H9 (cell line): ENCODE measurements at regions not wholly inside any gene's neighbourhood (a gene's known extent, or its start where the extent isn't known, plus 50 kb on each side); places are given as distances from the start of the nearest gene placed in this dataset.

Experiments used
- DNase-seq: peaks from one replicate; pipeline ENCODE4 v3.0.0-alpha.2; 2017
- H2AFZ ChIP-seq: one replicate; pipeline ENCODE4 v1.6.1; 2013; ENCODE audit warnings: mild to moderate bottlenecking, low read length, control low read depth, moderate library complexity
- H2AK5ac ChIP-seq: 2 replicates; pipeline ENCODE4 v1.6.1; 2013; ENCODE audit warnings: low read length, control low read depth, mixed read lengths; ENCODE audit not compliant: insufficient read length
- H2BK120ac ChIP-seq: one replicate; pipeline ENCODE4 v1.6.1; 2013; ENCODE audit warnings: low read depth, mild to moderate bottlenecking, low read length, control low read depth, inconsistent platforms; ENCODE audit not compliant: poor library complexity, severe bottlenecking
- H2BK12ac ChIP-seq: 2 replicates; pipeline ENCODE4 v1.6.1; 2013; ENCODE audit warnings: low read length, control low read depth, mixed read lengths, low read depth; ENCODE audit not compliant: insufficient read length
- H2BK15ac ChIP-seq: 2 replicates; pipeline ENCODE4 v1.6.1; 2013; ENCODE audit warnings: low read depth, low read length, control low read depth
- H2BK20ac ChIP-seq: one replicate; pipeline ENCODE4 v1.6.1; 2013; ENCODE audit warnings: low read depth, mild to moderate bottlenecking, low read length, control low read depth, inconsistent platforms; ENCODE audit not compliant: poor library complexity, severe bottlenecking
- H2BK5ac ChIP-seq: 2 replicates; pipeline ENCODE4 v1.6.1; 2013; ENCODE audit warnings: low read length, control low read depth, mixed read lengths; ENCODE audit not compliant: insufficient read length
- H3K14ac ChIP-seq: 2 replicates; pipeline ENCODE4 v1.6.1; 2013; ENCODE audit warnings: low read length, control low read depth; ENCODE audit not compliant: insufficient read depth
- H3K18ac ChIP-seq: 2 replicates; pipeline ENCODE4 v1.6.1; 2013; ENCODE audit warnings: low read depth, mild to moderate bottlenecking, mixed read lengths, low read length, control low read depth; ENCODE audit not compliant: insufficient read length
- H3K23ac ChIP-seq: 2 replicates; pipeline ENCODE4 v1.6.1; 2013; ENCODE audit warnings: low read length, control low read depth, mixed read lengths, low read depth; ENCODE audit not compliant: insufficient read length
- H3K23me2 ChIP-seq: 2 replicates; pipeline ENCODE4 v1.6.1; 2013; ENCODE audit warnings: low read depth, mild to moderate bottlenecking, mixed read lengths, low read length, control low read depth; ENCODE audit not compliant: insufficient read length, poor library complexity, severe bottlenecking
- H3K27ac ChIP-seq: 2 replicates; pipeline ENCODE4 v1.5.1; 2013; ENCODE audit warnings: low read length, control low read depth, mixed read lengths, low read depth; ENCODE audit not compliant: insufficient read length
- H3K27me3 ChIP-seq: 2 replicates; pipeline ENCODE4 v1.6.1; 2013; ENCODE audit warnings: low read length, control low read depth, inconsistent platforms; ENCODE audit not compliant: insufficient read depth
- H3K4ac ChIP-seq: 2 replicates; pipeline ENCODE4 v1.6.1; 2013; ENCODE audit warnings: low read depth, mild to moderate bottlenecking, control low read depth, inconsistent platforms, low read length, moderate library complexity
- H3K4me1 ChIP-seq: 2 replicates; pipeline ENCODE4 v1.6.1; 2013; ENCODE audit warnings: low read length, control low read depth, inconsistent platforms; ENCODE audit not compliant: insufficient read depth
- H3K4me2 ChIP-seq: 2 replicates; pipeline ENCODE4 v1.6.1; 2013; ENCODE audit warnings: low read length, control low read depth, mixed read lengths; ENCODE audit not compliant: insufficient read length, insufficient read depth
- H3K56ac ChIP-seq: 2 replicates; pipeline ENCODE4 v1.6.1; 2013; ENCODE audit warnings: low read depth, mild to moderate bottlenecking, mixed read lengths, low read length, control low read depth; ENCODE audit not compliant: insufficient read length
- H3K79me1 ChIP-seq: 2 replicates; pipeline ENCODE4 v1.6.1; 2013; ENCODE audit warnings: low read depth, mild to moderate bottlenecking, moderate library complexity, low read length, control low read depth, inconsistent platforms; ENCODE audit not compliant: insufficient read depth, poor library complexity, severe bottlenecking
- H3K79me2 ChIP-seq: 2 replicates; pipeline ENCODE4 v1.6.1; 2013; ENCODE audit warnings: low read length, control low read depth, inconsistent platforms; ENCODE audit not compliant: insufficient read depth
- H3K9ac ChIP-seq: 2 replicates; pipeline ENCODE4 v1.6.1; 2013; ENCODE audit warnings: low read length, control low read depth, mixed read lengths; ENCODE audit not compliant: insufficient read length; ENCODE audit errors: extremely low read depth
- H3K9me3 ChIP-seq: one replicate; pipeline ENCODE4 v1.6.1; 2013; ENCODE audit warnings: low read depth, low read length, inconsistent platforms; ENCODE audit not compliant: control insufficient read depth
- H3T11ph ChIP-seq: one replicate; pipeline ENCODE4 v1.6.1; 2013; ENCODE audit warnings: mild to moderate bottlenecking, low read length, control low read depth, inconsistent platforms
- H4K20me1 ChIP-seq: one replicate; pipeline ENCODE4 v1.6.1; 2013; ENCODE audit not compliant: control insufficient read depth, insufficient read length, insufficient read depth
- H4K5ac ChIP-seq: 2 replicates; pipeline ENCODE4 v1.6.1; 2013; ENCODE audit warnings: low read depth, mild to moderate bottlenecking, mixed read lengths, low read length, control low read depth; ENCODE audit not compliant: insufficient read length
- H4K8ac ChIP-seq: replicated peaks from 2 replicates; pipeline ENCODE4 v1.6.1; 2013; ENCODE audit warnings: low read length, control low read depth, mixed read lengths, low read depth; ENCODE audit not compliant: insufficient read length
- H4K91ac ChIP-seq: 2 replicates; pipeline ENCODE4 v1.6.1; 2013; ENCODE audit warnings: low read depth, mild to moderate bottlenecking, moderate library complexity, mixed read lengths, low read length, control low read depth; ENCODE audit not compliant: insufficient read length
- H3K27ac Mint-ChIP-seq, 3 experiments: 2 replicates in 2 of 3; 3 replicates in 1 of 3; pipeline ENCODE4 v1.8.0; 2020 to 2021; ENCODE audit warnings: mixed read lengths in 3 of 3, mild to moderate bottlenecking in 1 of 3, moderate library complexity in 1 of 3
- H3K27me3 Mint-ChIP-seq: 2 replicates; pipeline ENCODE4 v1.8.0; 2021; ENCODE audit warnings: low read depth, mild to moderate bottlenecking, moderate library complexity, mixed read lengths
- H3K36me3 Mint-ChIP-seq, 3 experiments: 2 replicates in 2 of 3; 3 replicates in 1 of 3; pipeline ENCODE4 v1.8.0; 2020 to 2021; ENCODE audit warnings: low read depth in 3 of 3, mixed read lengths in 3 of 3; ENCODE audit not compliant: insufficient read depth in 1 of 3
- H3K4me1 Mint-ChIP-seq, 2 experiments: 2 replicates each; pipeline ENCODE4 v1.8.0; 2020; ENCODE audit warnings: mixed read lengths in 2 of 2
- H3K4me3 Mint-ChIP-seq, 2 experiments: 2 replicates in 1 of 2; 3 replicates in 1 of 2; pipeline ENCODE4 v1.8.0; 2020 to 2021; ENCODE audit warnings: mild to moderate bottlenecking in 2 of 2, mixed read lengths in 2 of 2, moderate library complexity in 1 of 2
- H3K9me3 Mint-ChIP-seq, 2 experiments: 2 replicates in 1 of 2; 3 replicates in 1 of 2; pipeline ENCODE4 v1.8.0; 2020; ENCODE audit warnings: mild to moderate bottlenecking in 2 of 2, mixed read lengths in 2 of 2, moderate library complexity in 1 of 2
- WGBS: extraction: QIAGEN DNeasy Blood & Tissue Kit; methylation state at CpG from one replicate; pipeline ENCODE4 v1.1.7; 2013; ENCODE audit warnings: missing lambda C conversion rate, low lambda C conversion rate, mixed read lengths; ENCODE audit not compliant: insufficient read length; ENCODE audit errors: extremely low coverage; 5-methylcytosine and 5-hydroxymethylcytosine counted together
- TF ChIP-seq, protein P1 (sequence below): fragments of 200-600 bp; sonication (generic); conservative IDR thresholded peaks from 3 replicates; pipeline ENCODE4 v1.8.0; 2021; ENCODE audit warnings: antibody characterized with exemption, mild to moderate bottlenecking

- H3K27ac Mint-ChIP-seq: peak overlapping the region in 1 of 3 experiments; percentile 67; a peak in 1 of 7 replicates
- no peak overlapping the region for H3K56ac ChIP-seq
- no peak overlapping the region for H3K27ac ChIP-seq
- DNase-seq: no peak
- whole genome bisulfite sequencing: no CpG with 5 or more reads among the region's 7 CpGs
- H3K4me3 Mint-ChIP-seq: no peak overlapping the region
- no peaks in the 10 kb centered on the region for H4K20me1 ChIP-seq
- H3K4me2 ChIP-seq: no peak overlapping the region
- no peaks in the 10 kb centered on the region for H3K79me2 ChIP-seq
- H2AFZ ChIP-seq: no peak overlapping the region
- H2BK12ac ChIP-seq: no peak overlapping the region
- no peaks in the 10 kb centered on the region; the same call in 1 of the 2 replicates for H3K27me3 ChIP-seq
- no peak overlapping the region for H2BK5ac ChIP-seq
- H3K14ac ChIP-seq: no peak overlapping the region
- H2AK5ac ChIP-seq: no peak overlapping the region
- H3K9me3 Mint-ChIP-seq: no peaks in the 10 kb centered on the region; a peak in 2 of 5 replicates
- TF ChIP-seq, protein P1, sequence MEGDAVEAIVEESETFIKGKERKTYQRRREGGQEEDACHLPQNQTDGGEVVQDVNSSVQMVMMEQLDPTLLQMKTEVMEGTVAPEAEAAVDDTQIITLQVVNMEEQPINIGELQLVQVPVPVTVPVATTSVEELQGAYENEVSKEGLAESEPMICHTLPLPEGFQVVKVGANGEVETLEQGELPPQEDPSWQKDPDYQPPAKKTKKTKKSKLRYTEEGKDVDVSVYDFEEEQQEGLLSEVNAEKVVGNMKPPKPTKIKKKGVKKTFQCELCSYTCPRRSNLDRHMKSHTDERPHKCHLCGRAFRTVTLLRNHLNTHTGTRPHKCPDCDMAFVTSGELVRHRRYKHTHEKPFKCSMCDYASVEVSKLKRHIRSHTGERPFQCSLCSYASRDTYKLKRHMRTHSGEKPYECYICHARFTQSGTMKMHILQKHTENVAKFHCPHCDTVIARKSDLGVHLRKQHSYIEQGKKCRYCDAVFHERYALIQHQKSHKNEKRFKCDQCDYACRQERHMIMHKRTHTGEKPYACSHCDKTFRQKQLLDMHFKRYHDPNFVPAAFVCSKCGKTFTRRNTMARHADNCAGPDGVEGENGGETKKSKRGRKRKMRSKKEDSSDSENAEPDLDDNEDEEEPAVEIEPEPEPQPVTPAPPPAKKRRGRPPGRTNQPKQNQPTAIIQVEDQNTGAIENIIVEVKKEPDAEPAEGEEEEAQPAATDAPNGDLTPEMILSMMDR: no peak
- H3K27me3 Mint-ChIP-seq: peaks cover 16% of the 10 kb centered on the region
- no peak overlapping the region for H2BK120ac ChIP-seq
- no peak overlapping the region for H3K9ac ChIP-seq
- H3T11ph ChIP-seq: no peak overlapping the region
- no peak overlapping the region for H4K91ac ChIP-seq
- H3K23me2 ChIP-seq: no peaks in the 10 kb centered on the region
- H3K23ac ChIP-seq: no peak overlapping the region
- no peak overlapping the region for H3K18ac ChIP-seq
- H2BK15ac ChIP-seq: no peak overlapping the region
- H4K5ac ChIP-seq: no peak overlapping the region
- no peak overlapping the region for H4K8ac ChIP-seq
- no peak overlapping the region for H3K4ac ChIP-seq
- no peaks in the 10 kb centered on the region for H3K9me3 ChIP-seq
- peaks cover 27 to 34% of the 10 kb centered on the region in 2 experiments for H3K4me1 Mint-ChIP-seq
- no peaks in the 10 kb centered on the region for H3K79me1 ChIP-seq
- no peaks in the 10 kb centered on the region for H3K36me3 Mint-ChIP-seq
- H2BK20ac ChIP-seq: no peak overlapping the region
- peaks cover 5% of the 10 kb centered on the region; the same call in 1 of the 2 replicates for H3K4me1 ChIP-seq
Measured at GRCh38 chr22:49057910-49058309, 769.8 kb downstream of the BRD1 start.
